ENCODE measurements at regions not wholly inside any gene's neighbourhood (a gene's known extent, or its start where the extent isn't known, plus 50 kb on each side); places are given as distances from the start of the nearest gene placed in this dataset.
"Not testable (repeated sequence)": the region's sequence is repeated elsewhere in the genome, so short reads cannot be mapped to it uniquely, and the experiment has no call there.

DNA sequence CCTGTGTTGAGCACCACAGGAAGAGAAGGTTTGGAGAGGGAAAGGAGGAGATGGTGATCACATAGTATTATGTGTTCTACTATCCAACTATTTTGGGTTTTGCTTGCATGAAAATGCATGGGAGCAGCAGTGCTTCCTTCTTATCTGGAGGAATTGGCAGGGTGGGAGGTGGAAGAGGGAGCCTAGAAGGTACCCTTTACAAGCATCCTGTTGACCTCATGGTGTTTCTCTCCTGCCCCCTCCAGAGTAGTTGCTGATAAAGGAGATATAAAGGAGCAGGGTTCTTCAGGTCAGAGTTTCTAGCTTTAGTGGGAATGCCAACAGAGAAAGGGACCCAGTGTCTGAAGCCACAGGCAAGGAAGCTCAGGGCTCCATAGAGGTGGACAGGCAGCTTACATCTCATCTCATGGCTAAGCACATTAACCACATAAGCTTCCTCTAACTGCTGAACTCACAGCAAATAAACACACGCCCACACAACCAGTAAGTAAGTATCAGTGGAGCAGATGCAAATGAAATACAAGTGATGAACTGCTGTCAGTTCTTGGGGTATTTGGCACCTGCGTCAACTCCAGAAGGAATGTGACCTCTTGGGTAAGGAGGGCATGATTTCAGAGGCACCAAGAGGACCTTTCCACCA lies 174.2 kb upstream of the SLC38A2 start:
- FAIRE-seq, result no peak

- not testable (repeated sequence) for FAIRE-seq
Observed at GRCh38 chr12:46543378-46543795, 170.8 kb upstream of the SLC38A2 start.

DNA sequence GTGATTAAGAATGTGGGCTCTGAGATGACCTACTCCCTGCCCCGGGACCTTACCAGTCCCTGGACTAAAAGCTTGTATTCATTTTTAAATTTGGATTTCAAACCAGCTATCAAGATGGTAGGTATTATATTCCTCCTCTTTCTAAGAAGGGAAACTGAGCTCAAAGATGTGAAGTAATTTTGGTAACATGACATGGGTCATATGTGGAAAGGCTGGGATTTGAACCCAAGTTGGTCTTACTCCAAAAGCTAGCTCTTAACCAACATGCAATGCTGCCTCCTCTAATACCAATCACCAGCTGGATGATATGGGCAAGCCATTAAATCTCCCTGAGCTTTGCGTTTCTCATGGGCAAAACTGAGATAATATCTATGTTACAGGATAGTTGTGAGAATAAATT lies 166.4 kb upstream of the SLC38A2 start:
- FAIRE-seq, result no peak

GRCh38 chr12:46537387-46537955 lies 164.9 kb upstream of the SLC38A2 start:
- FAIRE-seq, result no peak

DNA sequence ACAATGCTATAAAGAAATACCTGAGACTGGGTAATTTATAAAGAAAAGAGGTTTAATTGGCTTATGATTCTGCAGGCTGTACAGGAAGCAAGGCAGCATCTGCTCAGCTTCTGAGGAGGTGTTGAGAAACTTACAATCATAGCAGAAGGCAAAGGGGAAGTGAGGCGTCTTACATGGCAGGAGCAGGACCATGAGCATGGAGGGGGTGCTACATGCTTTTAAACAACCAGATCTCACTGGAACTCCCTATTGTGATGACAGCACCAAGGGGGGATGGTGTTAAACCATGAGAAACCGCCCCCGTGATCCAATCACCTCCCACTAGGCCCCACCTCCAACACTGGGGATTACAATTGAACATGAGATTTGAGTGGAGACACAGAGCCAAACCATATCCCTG lies 163.7 kb upstream of the SLC38A2 start:
- not testable (repeated sequence) for FAIRE-seq

GRCh38 chr12:46535907-46536306 lies 163.3 kb upstream of the SLC38A2 start:
- FAIRE-seq, result no peak

- FAIRE-seq, result no peak
Observed at GRCh38 chr12:46535376-46535775, 162.8 kb upstream of the SLC38A2 start.

- no peak for FAIRE-seq
Observed at GRCh38 chr12:46534327-46534840, 161.8 kb upstream of the SLC38A2 start.

GRCh38 chr12:46533723-46534122 lies 161.2 kb upstream of the SLC38A2 start:
- no peak for FAIRE-seq

DNA sequence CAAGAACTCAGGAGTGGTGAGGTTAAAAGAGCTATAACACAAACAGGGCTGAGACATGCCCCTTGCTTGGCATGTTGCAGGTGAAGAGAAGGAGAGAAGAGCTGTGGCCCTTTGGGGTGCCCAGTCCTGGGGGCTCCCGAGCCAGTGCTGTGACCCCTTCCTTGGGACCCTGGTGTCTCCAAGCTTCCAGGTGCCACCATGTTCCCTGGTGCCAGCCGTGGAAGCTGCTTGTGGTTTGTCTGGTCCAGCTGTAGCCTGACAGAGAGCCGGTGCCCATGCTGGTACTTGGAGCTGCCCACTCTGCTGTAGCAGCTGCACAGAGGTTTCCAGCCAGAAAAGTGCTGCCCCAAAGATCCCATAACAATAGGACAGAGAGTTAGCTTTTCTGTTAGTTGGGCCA lies 159.2 kb upstream of the SLC38A2 start:
- no peak for FAIRE-seq

- FAIRE-seq, result no peak
Observed at GRCh38 chr12:46531059-46531785, 158.6 kb upstream of the SLC38A2 start.

- FAIRE-seq, result no peak
Observed at GRCh38 chr12:46530373-46531056, 157.9 kb upstream of the SLC38A2 start.

DNA sequence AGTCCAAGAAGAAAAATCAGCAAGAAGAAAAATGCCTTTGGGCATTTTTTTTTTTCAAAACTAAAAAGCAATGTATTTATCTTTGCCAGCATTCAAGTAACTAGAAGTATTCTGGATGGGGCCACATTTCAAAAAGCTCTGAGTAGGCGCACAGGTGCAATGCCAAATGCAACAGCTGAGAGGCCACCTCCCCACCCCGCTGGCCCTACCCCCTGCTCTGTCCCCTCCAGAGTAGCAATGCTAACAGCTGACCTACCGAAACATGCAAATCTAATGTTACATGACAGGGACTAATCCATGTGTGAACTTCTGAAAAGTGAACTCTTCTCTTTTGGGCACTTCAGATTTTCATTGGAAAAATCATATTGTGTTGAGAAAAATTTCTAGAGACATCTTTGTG lies 153.7 kb upstream of the SLC38A2 start:
- FAIRE-seq, result no peak

DNA sequence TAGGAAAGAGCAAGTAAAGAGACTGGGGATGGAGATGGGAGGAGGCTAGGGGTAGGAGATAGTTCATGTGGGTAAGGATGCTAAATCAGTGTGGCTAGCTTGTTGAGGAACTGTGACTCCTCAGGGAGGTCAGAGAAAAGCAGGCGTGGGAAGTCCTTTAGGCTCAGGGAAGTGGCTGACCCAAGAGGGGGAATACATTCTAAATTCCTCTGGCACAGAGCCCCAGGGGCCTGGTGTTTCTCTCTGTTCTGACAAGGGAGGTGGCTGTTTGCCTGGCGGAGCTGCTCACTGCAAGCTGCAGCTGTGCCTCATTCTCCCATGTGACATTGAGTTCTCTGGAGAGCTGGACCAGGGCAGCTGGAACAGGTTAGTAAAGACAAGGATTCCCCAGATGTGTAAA lies 152.2 kb upstream of the SLC38A2 start:
- no peak for FAIRE-seq

DNA sequence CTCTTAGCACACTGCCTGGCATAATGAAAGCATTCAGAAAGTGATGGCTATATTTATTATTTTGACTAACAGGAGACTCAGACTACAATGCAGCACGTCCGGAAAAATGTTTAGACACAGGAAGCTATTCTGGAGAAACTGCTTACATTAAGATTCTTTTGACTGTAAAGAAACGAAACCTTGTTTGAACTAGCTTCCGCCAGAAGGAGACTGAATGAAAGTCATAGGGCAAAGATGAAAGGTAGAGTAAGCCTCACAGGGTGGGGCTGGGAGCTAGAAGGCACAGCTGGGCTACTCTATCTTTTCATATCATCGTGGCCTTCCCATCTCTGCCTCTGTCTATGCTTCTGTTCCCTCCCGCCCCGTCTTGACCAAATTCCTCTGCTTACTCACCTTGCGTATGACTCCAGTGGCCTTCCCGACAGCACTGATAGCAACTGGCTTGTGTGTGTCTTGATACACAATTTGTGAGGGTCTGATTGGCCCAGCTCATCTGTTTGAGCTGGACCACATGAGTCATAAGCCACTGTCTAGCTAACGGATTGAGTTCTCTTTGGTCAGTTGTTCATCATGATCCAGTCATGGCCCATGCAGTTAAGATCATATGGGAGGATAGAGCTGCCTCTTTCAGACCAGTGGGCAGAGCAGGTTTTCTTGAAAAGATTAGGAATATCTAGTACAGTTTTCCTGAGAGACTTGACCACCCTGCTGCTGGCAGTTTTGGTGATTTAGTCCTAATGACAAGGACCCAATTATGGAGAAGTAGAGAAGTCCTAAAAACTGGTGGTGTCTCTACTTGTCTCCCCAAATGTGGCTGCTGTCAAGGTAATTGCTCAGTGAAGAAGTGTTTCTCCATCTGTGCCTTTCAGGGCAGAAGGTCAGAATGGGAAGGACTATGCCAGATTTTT lies 151.5 kb upstream of the SLC38A2 start:
- FAIRE-seq, result no peak

DNA sequence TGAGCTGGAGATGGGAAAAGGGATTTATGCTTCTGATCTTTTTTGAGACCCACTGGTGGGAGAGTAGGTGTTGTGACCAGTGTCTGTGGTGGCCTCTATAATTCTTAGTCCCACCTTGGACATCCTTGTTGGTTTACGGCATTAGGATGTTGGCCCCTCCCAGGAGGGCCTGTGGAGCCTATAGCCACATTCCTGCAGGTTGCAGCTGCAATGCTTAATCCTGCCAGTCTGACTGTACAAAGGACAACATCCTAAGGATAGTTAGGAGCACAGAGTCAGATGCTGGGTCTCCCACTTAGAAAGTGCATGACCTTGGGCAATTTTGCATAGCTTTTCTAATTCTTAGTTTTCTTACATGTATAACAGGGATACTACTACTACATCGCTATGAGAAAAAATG lies 150.9 kb upstream of the SLC38A2 start:
- no peak for FAIRE-seq

- FAIRE-seq, result no peak
Observed at GRCh38 chr12:46522071-46522470, 149.5 kb upstream of the SLC38A2 start.

DNA sequence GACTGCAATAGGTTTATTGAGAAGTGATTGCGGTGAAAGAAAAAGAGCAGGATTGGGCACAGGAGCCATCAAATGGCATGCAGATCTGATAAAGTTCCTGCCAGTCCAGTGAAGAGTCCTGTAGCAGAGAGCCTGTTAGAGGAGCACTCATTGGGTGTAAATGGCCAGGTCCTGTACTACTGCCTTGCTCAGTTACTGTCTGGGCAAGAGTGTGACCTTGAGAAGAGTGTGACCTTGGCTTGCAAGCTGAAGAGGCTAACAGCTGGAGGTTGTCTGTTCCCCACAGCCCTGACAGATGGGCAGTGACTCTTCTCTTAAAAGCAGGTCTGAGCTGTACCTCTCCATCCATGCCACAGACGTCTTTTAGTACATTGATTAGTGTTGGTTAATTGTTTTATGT lies 148.6 kb upstream of the SLC38A2 start:
- FAIRE-seq, result no peak

GRCh38 chr12:46519407-46519806 lies 146.8 kb upstream of the SLC38A2 start:
- FAIRE-seq, result no peak

GRCh38 chr12:46518729-46519128 lies 146.2 kb upstream of the SLC38A2 start:
- FAIRE-seq, result no peak

DNA sequence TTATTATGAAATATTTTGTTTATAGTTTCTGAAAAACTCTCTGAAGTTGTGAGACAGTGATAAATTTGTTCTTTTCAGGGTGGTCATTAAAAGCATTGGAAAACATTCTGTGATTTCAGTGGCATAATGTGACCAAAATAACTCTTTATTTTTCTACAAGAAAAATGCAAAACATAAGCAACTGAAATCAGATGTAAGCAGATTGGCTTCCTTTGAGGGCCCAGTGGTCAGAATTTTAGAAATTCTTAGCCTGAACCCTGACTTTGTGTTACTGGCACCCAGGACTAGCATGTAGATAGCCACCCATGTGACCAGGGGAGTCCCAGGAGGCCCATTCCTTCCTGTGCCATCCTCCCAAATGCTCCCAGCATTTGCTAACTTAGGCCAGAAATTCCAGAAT lies 145.6 kb upstream of the SLC38A2 start:
- no peak for FAIRE-seq

DNA sequence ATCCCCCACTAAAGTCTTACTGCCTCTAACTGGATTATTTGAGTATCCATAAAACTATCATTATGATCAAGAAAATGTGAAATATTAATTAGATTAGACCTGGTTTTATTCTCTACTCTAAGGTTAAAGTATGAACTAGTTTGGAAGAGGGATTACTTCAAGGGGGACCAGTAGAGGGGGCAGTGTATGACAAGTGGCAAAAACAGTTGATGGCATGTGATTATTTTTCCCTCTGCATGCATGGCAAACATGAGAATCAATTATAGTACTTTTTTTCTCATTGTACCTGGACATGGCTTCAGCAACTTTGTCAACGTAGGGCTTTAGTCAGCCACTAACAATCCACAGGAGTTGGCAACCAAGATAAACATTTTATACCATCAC lies 145.0 kb upstream of the SLC38A2 start:
- no peak for FAIRE-seq
